H1 (cell line): ENCODE measurements at regions not wholly inside any gene's neighbourhood (a gene's known extent, or its start where the extent isn't known, plus 50 kb on each side); places are given as distances from the start of the nearest gene placed in this dataset.

ENCODE experiments used
- CTCF ChIA-PET: fragments of 300-600 bp; sonication (Branson Sonifier 250); formaldehyde crosslinking; loops from one replicate; lab custom pipeline; 2021; ENCODE audit not compliant: partially characterized antibody; lab: Charles Lee
- POLR2A ChIA-PET: fragments of 300-600 bp; sonication (Branson Sonifier 250); formaldehyde crosslinking; loops from one replicate; lab custom pipeline; 2021; ENCODE audit warnings: inconsistent platforms; ENCODE audit not compliant: partially characterized antibody; lab: Charles Lee
- DNase-seq, 2 experiments: peaks; one replicate each; pipeline versions ENCODE4 v3.0.0 to v3.0.0-alpha.2; 2010 to 2022; ENCODE audit warnings: low spot score in 2 of 2, low read depth in 1 of 2, mixed read lengths in 1 of 2
- FAIRE-seq: peaks from 2 replicates; lab custom pipeline; 2011; peaks lifted over from hg19 to GRCh38; lab: Jason Lieb, UNC
- H2AFZ ChIP-seq: 2 replicates; pipeline ENCODE4 v1.8.1; 2012; ENCODE audit warnings: low read length, inconsistent platforms
- H2AK5ac ChIP-seq: 2 replicates; pipeline ENCODE4 v1.6.1; 2013; ENCODE audit warnings: low read depth, low read length
- H2BK120ac ChIP-seq: replicated peaks from 2 replicates; pipeline ENCODE3; 2013; ENCODE audit warnings: low read depth, low read length, inconsistent platforms
- H2BK12ac ChIP-seq: 2 replicates; pipeline ENCODE4 v1.6.1; 2013; ENCODE audit warnings: low read depth, low read length
- H2BK15ac ChIP-seq: 2 replicates; pipeline ENCODE4 v1.6.1; 2013; ENCODE audit warnings: low read length
- H2BK20ac ChIP-seq: 2 replicates; pipeline ENCODE4 v1.6.1; 2013; ENCODE audit warnings: low read length
- H2BK5ac ChIP-seq: 2 replicates; pipeline ENCODE4 v1.6.1; 2013; ENCODE audit warnings: low read depth, low read length
- H3K14ac ChIP-seq: 2 replicates; pipeline ENCODE4 v1.6.1; 2013; ENCODE audit warnings: inconsistent platforms; ENCODE audit not compliant: insufficient read length
- H3K18ac ChIP-seq: 2 replicates; pipeline ENCODE4 v1.6.1; 2013; ENCODE audit warnings: low read length; ENCODE audit errors: extremely low read depth
- H3K23ac ChIP-seq: 2 replicates; pipeline ENCODE4 v1.6.1; 2013; ENCODE audit warnings: inconsistent platforms; ENCODE audit not compliant: insufficient read length
- H3K23me2 ChIP-seq: 2 replicates; pipeline ENCODE4 v1.6.1; 2013; ENCODE audit warnings: low read depth, low read length
- H3K27ac ChIP-seq: 2 replicates; pipeline ENCODE4 v1.6.1; 2011; ENCODE audit warnings: low read depth, low read length, inconsistent platforms
- H3K27me3 ChIP-seq, 4 experiments: replicated peaks in 1 of 4; 1 replicate in 1 of 4; 2 replicates in 3 of 4; pipeline versions ENCODE4 v1.6.1 to v1.8.1; 2011 to 2013; ENCODE audit warnings: low read length in 3 of 4, mild to moderate bottlenecking in 3 of 4, inconsistent platforms in 2 of 4, mixed read lengths in 2 of 4, moderate library complexity in 1 of 4; ENCODE audit not compliant: control insufficient read depth in 3 of 4, insufficient read depth in 3 of 4; ENCODE audit errors: extremely low read depth in 1 of 4
- H3K36me3 ChIP-seq, 4 experiments: 2 replicates each; pipeline versions ENCODE4 v1.6.1 to v1.8.1; 2011 to 2013; ENCODE audit warnings: mild to moderate bottlenecking in 4 of 4, low read length in 3 of 4, moderate library complexity in 2 of 4, control low read depth in 1 of 4, inconsistent platforms in 1 of 4; ENCODE audit not compliant: insufficient read depth in 4 of 4, control insufficient read depth in 2 of 4
- H3K4ac ChIP-seq: replicated peaks from 2 replicates; pipeline ENCODE3; 2013; ENCODE audit warnings: low read length, low read depth, mixed read lengths, inconsistent platforms; ENCODE audit not compliant: insufficient read length
- H3K4me1 ChIP-seq, 4 experiments: replicated peaks in 1 of 4; 1 replicate in 1 of 4; 2 replicates in 3 of 4; pipeline versions ENCODE4 v1.6.1 to v1.8.1; 2011 to 2013; ENCODE audit warnings: low read length in 3 of 4, inconsistent platforms in 2 of 4, mixed read lengths in 1 of 4; ENCODE audit not compliant: insufficient read depth in 4 of 4, control insufficient read depth in 3 of 4
- H3K4me2 ChIP-seq, 2 experiments: 2 replicates each; pipeline versions ENCODE4 v1.6.1 to v1.8.1; 2011 to 2013; ENCODE audit warnings: low read depth in 2 of 2, low read length in 2 of 2, control low read depth in 1 of 2, inconsistent platforms in 1 of 2, mild to moderate bottlenecking in 1 of 2; ENCODE audit not compliant: insufficient read depth in 1 of 2
- H3K4me3 ChIP-seq, 4 experiments: fragments of 200-600, 300-600 bp in 1 of 4; sonication (generic), shearing (Covaris generic), sonication (Bioruptor Twin) in 1 of 4; 2 replicates each; pipeline versions ENCODE4 v1.5.1 to v1.8.1; 2011 to 2016; ENCODE audit warnings: low read length in 4 of 4, low read depth in 3 of 4, control low read depth in 2 of 4, inconsistent platforms in 2 of 4, mild to moderate bottlenecking in 2 of 4, mixed read lengths in 1 of 4, moderate library complexity in 1 of 4; ENCODE audit not compliant: insufficient read depth in 2 of 4; ENCODE audit errors: extremely low read depth in 1 of 4
- H3K56ac ChIP-seq: replicated peaks from 2 replicates; pipeline ENCODE3; 2013; ENCODE audit warnings: low read depth, mild to moderate bottlenecking, mixed read lengths, low read length, inconsistent platforms; ENCODE audit not compliant: insufficient read length
- H3K79me1 ChIP-seq: 2 replicates; pipeline ENCODE4 v1.6.1; 2013; ENCODE audit warnings: low read depth, low read length, control low read depth
- H3K79me2 ChIP-seq, 2 experiments: 2 replicates each; pipeline versions ENCODE4 v1.6.1 to v1.8.1; 2012 to 2013; ENCODE audit warnings: low read length in 2 of 2, mild to moderate bottlenecking in 2 of 2, inconsistent platforms in 1 of 2; ENCODE audit not compliant: insufficient read depth in 2 of 2, control insufficient read depth in 1 of 2
- H3K9ac ChIP-seq, 4 experiments: replicated peaks in 1 of 4; 1 replicate in 1 of 4; 2 replicates in 3 of 4; pipeline versions ENCODE4 v1.6.1 to v1.8.1; 2011 to 2013; ENCODE audit warnings: low read depth in 3 of 4, low read length in 3 of 4, control low read depth in 2 of 4, mild to moderate bottlenecking in 2 of 4, moderate library complexity in 2 of 4, inconsistent platforms in 1 of 4; ENCODE audit errors: extremely low read depth in 1 of 4
- H3K9me3 ChIP-seq, 2 experiments: 2 replicates each; pipeline versions ENCODE4 v1.6.1 to v1.8.1; 2012 to 2013; ENCODE audit warnings: mild to moderate bottlenecking in 2 of 2, moderate library complexity in 2 of 2, control low read depth in 1 of 2, inconsistent platforms in 1 of 2, low read depth in 1 of 2, low read length in 1 of 2, mixed read lengths in 1 of 2; ENCODE audit not compliant: insufficient read depth in 2 of 2
- H4K20me1 ChIP-seq, 2 experiments: replicated peaks in 1 of 2; 2 replicates each; pipeline versions ENCODE3 to v1.8.1; 2011 to 2013; ENCODE audit warnings: inconsistent platforms in 2 of 2, low read length in 2 of 2, mild to moderate bottlenecking in 1 of 2; ENCODE audit not compliant: insufficient read depth in 2 of 2, control insufficient read depth in 1 of 2
- H4K5ac ChIP-seq: 2 replicates; pipeline ENCODE4 v1.6.1; 2013; ENCODE audit warnings: low read length, low read depth, mixed read lengths, inconsistent platforms; ENCODE audit not compliant: insufficient read length
- H4K8ac ChIP-seq: 2 replicates; pipeline ENCODE4 v1.8.0; 2013; ENCODE audit warnings: mild to moderate bottlenecking, moderate library complexity, low read length, inconsistent platforms; ENCODE audit not compliant: insufficient read depth; ENCODE audit errors: extremely low read depth
- H4K91ac ChIP-seq: replicated peaks from 2 replicates; pipeline ENCODE3; 2013; ENCODE audit warnings: low read length, mixed read lengths, inconsistent platforms; ENCODE audit not compliant: insufficient read length
- CREB1 ChIP-seq: IDR thresholded peaks from 2 replicates; pipeline ENCODE4 v1.6.1; 2012; ENCODE audit warnings: inconsistent platforms
- JUND ChIP-seq: IDR thresholded peaks from 2 replicates; pipeline ENCODE4 v1.6.1; 2011; ENCODE audit warnings: mild to moderate bottlenecking, improper control_type of control experiment, low read length
- RBBP5 ChIP-seq: IDR thresholded peaks from 2 replicates; pipeline ENCODE4 v1.7.1; 2012; ENCODE audit warnings: low read depth, mild to moderate bottlenecking, inconsistent platforms, low read length, moderate library complexity, borderline replicate concordance
- RXRA ChIP-seq: IDR thresholded peaks from 2 replicates; pipeline ENCODE4 v1.6.1; 2011; ENCODE audit warnings: low read depth, mild to moderate bottlenecking, low read length, moderate library complexity; ENCODE audit not compliant: insufficient read depth
- SIRT6 ChIP-seq: IDR thresholded peaks from one replicate; pipeline ENCODE4 v1.7.1; 2012; ENCODE audit warnings: low read length, inconsistent platforms
- SUZ12 ChIP-seq: fragments of 200-600 bp; sonication (generic); IDR thresholded peaks from 2 replicates; pipeline ENCODE4 v1.6.1; 2012; ENCODE audit warnings: mild to moderate bottlenecking, inconsistent platforms, low read length, moderate library complexity, mixed read lengths
- WGBS, 2 experiments: shearing (Covaris generic) in 1 of 2; methylation state at CpG; one replicate each; pipeline versions ENCODE4 v1.1.6 to v1.1.7; 2013 to 2015; ENCODE audit warnings: low lambda C conversion rate in 2 of 2, mixed read lengths in 2 of 2, inconsistent platforms in 1 of 2, low coverage in 1 of 2, missing lambda C conversion rate in 1 of 2; ENCODE audit not compliant: insufficient replicate concordance in 2 of 2, insufficient coverage in 1 of 2, insufficient read length in 1 of 2; ENCODE audit errors: extremely low coverage in 1 of 2, missing lambda C conversion rate in 1 of 2; 5-methylcytosine and 5-hydroxymethylcytosine counted together

- Histone ChIP-seq H2BK15ac (no peak overlapping the region), H4K5ac (no peak overlapping the region), H3K56ac (no peak overlapping the region), H3K79me2 (no peaks in the 10 kb centered on the region), H3K4me3 (no peak overlapping the region), H2BK5ac (no peak overlapping the region), H4K20me1 (no peaks in the 10 kb centered on the region), H3K4me2 (no peak overlapping the region), H3K27me3 (no peaks in the 10 kb centered on the region), H2BK12ac (no peak overlapping the region), H2AFZ (no peak overlapping the region), H3K4ac (no peak overlapping the region), H2BK120ac (no peak overlapping the region), H3K23ac (no peak overlapping the region), H4K91ac (no peak overlapping the region), H3K14ac (no peak overlapping the region), H3K27ac (no peak overlapping the region), H2AK5ac (no peak overlapping the region), H2BK20ac (no peak overlapping the region), H4K8ac (no peak overlapping the region), H3K23me2 (no peaks in the 10 kb centered on the region), H3K18ac (no peak overlapping the region), H3K9ac (no peak overlapping the region), H3K9me3 (peaks cover 21 to 32% of the 10 kb centered on the region in 2 experiments), H3K79me1 (no peaks in the 10 kb centered on the region), H3K4me1 (no peaks in the 10 kb centered on the region), H3K36me3 (no peaks in the 10 kb centered on the region)
- no peak for TF ChIP-seq SIRT6
- no peak for TF ChIP-seq SUZ12
- no peak for TF ChIP-seq RBBP5
- no peak for TF ChIP-seq RXRA
- TF ChIP-seq CREB1, result no peak
- TF ChIP-seq JUND, result no peak
- no peak for FAIRE-seq
- WGBS, 2 experiments, result 77% methylated on average over 2 of the region's 2 CpGs; no CpG with 5 or more reads in 1 of the 2 experiments
- DNase-seq, result no peak
- ChIA-PET CTCF (interaction anchor here (0.9 to 6.6 kb wide), 7 partner anchors 10 to 256 kb away, joined by 3 to 69 read pairs (median 5); no protein-coding TSS in a partner anchor), POLR2A (no interaction called here)
Observed at GRCh38 chr5:118700510-118700909, 287.8 kb downstream of the DTWD2 start.
